Astrocyte (in vitro differentiated cells and primary cell): ENCODE measurements at regions not wholly inside any gene's neighbourhood (a gene's known extent, or its start where the extent isn't known, plus 50 kb on each side); places are given as distances from the start of the nearest gene placed in this dataset.

Experiments used
- DNase-seq: peaks from one replicate; pipeline ENCODE4 v3.0.0-alpha.2; 2010; ENCODE audit warnings: low read depth
- FAIRE-seq: peaks from 2 replicates; lab custom pipeline; 2011; peaks lifted over from hg19 to GRCh38; lab: Jason Lieb, UNC
- H2AFZ ChIP-seq: 2 replicates; pipeline ENCODE4 v1.6.0; 2012; ENCODE audit warnings: low read depth, low read length, inconsistent platforms
- H3K27ac ChIP-seq: 2 replicates; pipeline ENCODE4 v1.5.1; 2011; ENCODE audit warnings: low read depth, low read length, inconsistent platforms
- H3K27me3 ChIP-seq: 2 replicates; pipeline ENCODE4 v1.6.0; 2011; ENCODE audit warnings: low read length, inconsistent platforms; ENCODE audit not compliant: insufficient read depth
- H3K36me3 ChIP-seq: 2 replicates; pipeline ENCODE4 v1.5.1; 2011; ENCODE audit warnings: low read length, inconsistent platforms; ENCODE audit not compliant: insufficient read depth
- H3K4me1 ChIP-seq: 2 replicates; pipeline ENCODE4 v1.5.1; 2011; ENCODE audit warnings: low read length, inconsistent platforms; ENCODE audit not compliant: insufficient read depth
- H3K4me2 ChIP-seq: 2 replicates; pipeline ENCODE4 v1.6.0; 2012; ENCODE audit warnings: low read length, inconsistent platforms
- H3K4me3 ChIP-seq: 2 replicates; pipeline ENCODE4 v1.5.1; 2011; ENCODE audit warnings: low read depth, mild to moderate bottlenecking, low read length, inconsistent platforms; ENCODE audit not compliant: insufficient read depth
- H3K79me2 ChIP-seq: 2 replicates; pipeline ENCODE4 v1.6.0; 2012; ENCODE audit warnings: mild to moderate bottlenecking, low read length, inconsistent platforms; ENCODE audit not compliant: insufficient read depth
- H3K9ac ChIP-seq: 2 replicates; pipeline ENCODE4 v1.6.0; 2012; ENCODE audit warnings: mild to moderate bottlenecking, low read length, inconsistent platforms
- H3K9me3 ChIP-seq: 2 replicates; pipeline ENCODE4 v1.5.1; 2012; ENCODE audit warnings: low read depth, mild to moderate bottlenecking, low read length, inconsistent platforms; ENCODE audit not compliant: insufficient read depth
- H4K20me1 ChIP-seq: 2 replicates; pipeline ENCODE4 v1.6.0; 2012; ENCODE audit warnings: low read length, inconsistent platforms; ENCODE audit not compliant: insufficient read depth
- H3K27ac Mint-ChIP-seq: one replicate; pipeline ENCODE4 v1.8.0; 2021; ENCODE audit warnings: mild to moderate bottlenecking, mixed read lengths; ENCODE audit not compliant: unreplicated experiment
- H3K27me3 Mint-ChIP-seq: one replicate; pipeline ENCODE4 v1.8.0; 2021; ENCODE audit warnings: low read depth, mixed read lengths; ENCODE audit not compliant: unreplicated experiment
- H3K36me3 Mint-ChIP-seq: one replicate; pipeline ENCODE4 v1.8.0; 2021; ENCODE audit warnings: low read depth, mixed read lengths; ENCODE audit not compliant: unreplicated experiment
- H3K4me1 Mint-ChIP-seq: one replicate; pipeline ENCODE4 v1.8.0; 2021; ENCODE audit warnings: low read depth, mixed read lengths; ENCODE audit not compliant: unreplicated experiment
- H3K4me3 Mint-ChIP-seq: one replicate; pipeline ENCODE4 v1.8.0; 2021; ENCODE audit warnings: mild to moderate bottlenecking, moderate library complexity, mixed read lengths; ENCODE audit not compliant: unreplicated experiment
- H3K9me3 Mint-ChIP-seq: one replicate; pipeline ENCODE4 v1.8.0; 2021; ENCODE audit warnings: mild to moderate bottlenecking, mixed read lengths; ENCODE audit not compliant: unreplicated experiment
- EZH2 ChIP-seq: IDR thresholded peaks from 2 replicates; pipeline ENCODE4 v1.6.1; 2012; ENCODE audit warnings: mild to moderate bottlenecking, low read length, inconsistent platforms; ENCODE audit not compliant: insufficient read depth
- TF ChIP-seq, protein P1 (sequence below): IDR thresholded peaks from 2 replicates; pipeline ENCODE4 v1.5.1; 2011; ENCODE audit warnings: low read depth, mild to moderate bottlenecking, inconsistent platforms, low read length, moderate library complexity; ENCODE audit not compliant: insufficient read depth

GRCh38 chr14:83972631-83973030, 1557.3 kb upstream of the FLRT2 start:
- peaks cover 3% of the 10 kb centered on the region for H3K9me3 Mint-ChIP-seq
- no peak overlapping the region for H2AFZ ChIP-seq
- H3K4me2 ChIP-seq: no peak overlapping the region
- no peak overlapping the region for H3K4me3 ChIP-seq
- no peaks in the 10 kb centered on the region for H3K27me3 Mint-ChIP-seq
- FAIRE-seq (no peak), DNase-seq (no peak)
- H3K36me3 Mint-ChIP-seq: no peaks in the 10 kb centered on the region
- H3K4me1 ChIP-seq: no peaks in the 10 kb centered on the region
- no peak overlapping the region for H3K4me3 Mint-ChIP-seq
- no peaks in the 10 kb centered on the region for H3K27me3 ChIP-seq
- H3K27ac ChIP-seq: no peak overlapping the region
- H3K79me2 ChIP-seq: no peaks in the 10 kb centered on the region
- H3K4me1 Mint-ChIP-seq: peaks cover 13% of the 10 kb centered on the region
- H3K9ac ChIP-seq: no peak overlapping the region
- H3K27ac Mint-ChIP-seq: no peak overlapping the region
- TF ChIP-seq, protein P1, sequence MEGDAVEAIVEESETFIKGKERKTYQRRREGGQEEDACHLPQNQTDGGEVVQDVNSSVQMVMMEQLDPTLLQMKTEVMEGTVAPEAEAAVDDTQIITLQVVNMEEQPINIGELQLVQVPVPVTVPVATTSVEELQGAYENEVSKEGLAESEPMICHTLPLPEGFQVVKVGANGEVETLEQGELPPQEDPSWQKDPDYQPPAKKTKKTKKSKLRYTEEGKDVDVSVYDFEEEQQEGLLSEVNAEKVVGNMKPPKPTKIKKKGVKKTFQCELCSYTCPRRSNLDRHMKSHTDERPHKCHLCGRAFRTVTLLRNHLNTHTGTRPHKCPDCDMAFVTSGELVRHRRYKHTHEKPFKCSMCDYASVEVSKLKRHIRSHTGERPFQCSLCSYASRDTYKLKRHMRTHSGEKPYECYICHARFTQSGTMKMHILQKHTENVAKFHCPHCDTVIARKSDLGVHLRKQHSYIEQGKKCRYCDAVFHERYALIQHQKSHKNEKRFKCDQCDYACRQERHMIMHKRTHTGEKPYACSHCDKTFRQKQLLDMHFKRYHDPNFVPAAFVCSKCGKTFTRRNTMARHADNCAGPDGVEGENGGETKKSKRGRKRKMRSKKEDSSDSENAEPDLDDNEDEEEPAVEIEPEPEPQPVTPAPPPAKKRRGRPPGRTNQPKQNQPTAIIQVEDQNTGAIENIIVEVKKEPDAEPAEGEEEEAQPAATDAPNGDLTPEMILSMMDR: no peak
- TF ChIP-seq EZH2: no peak
- no peaks in the 10 kb centered on the region for H3K9me3 ChIP-seq
- H3K36me3 ChIP-seq: no peaks in the 10 kb centered on the region
- H4K20me1 ChIP-seq: no peaks in the 10 kb centered on the region

DNA sequence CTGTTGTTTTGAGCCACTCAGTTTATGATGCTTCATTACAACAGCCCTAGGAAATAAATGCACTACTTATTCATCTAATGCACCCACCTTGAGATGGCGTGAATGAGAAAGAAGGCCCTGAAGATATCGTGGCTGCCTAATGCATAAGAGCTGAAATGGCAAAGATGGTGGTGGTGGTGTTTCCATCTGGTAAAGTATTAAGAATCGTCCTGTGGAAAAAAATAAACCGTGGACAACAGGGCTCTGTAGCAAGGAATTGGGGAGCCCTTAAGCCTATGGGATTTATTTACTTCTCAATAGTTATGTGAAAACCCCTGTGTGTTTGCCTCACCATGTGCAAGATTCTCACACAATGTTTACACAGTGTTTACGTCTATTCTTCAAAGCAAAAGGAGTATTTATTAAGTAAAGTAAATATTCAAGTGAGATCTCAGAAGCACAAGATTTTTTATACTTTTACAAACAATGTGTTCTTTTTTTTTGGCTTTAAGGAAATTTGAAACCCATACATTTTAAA, 1555.2 kb upstream of the FLRT2 start:
- H3K9me3 ChIP-seq: no peaks in the 10 kb centered on the region
- no peak overlapping the region for H2AFZ ChIP-seq
- no peaks in the 10 kb centered on the region for H3K27me3 Mint-ChIP-seq
- no peaks in the 10 kb centered on the region for H3K4me1 ChIP-seq
- H3K9me3 Mint-ChIP-seq: peaks cover 3% of the 10 kb centered on the region
- no peak overlapping the region for H3K4me2 ChIP-seq
- DNase-seq (no peak), FAIRE-seq (no peak)
- no peaks in the 10 kb centered on the region for H4K20me1 ChIP-seq
- H3K27ac Mint-ChIP-seq: no peak overlapping the region
- H3K4me3 Mint-ChIP-seq: no peak overlapping the region
- no peaks in the 10 kb centered on the region for H3K36me3 Mint-ChIP-seq
- no peak overlapping the region for H3K27ac ChIP-seq
- no peak overlapping the region for H3K4me3 ChIP-seq
- H3K4me1 Mint-ChIP-seq: peaks cover 13% of the 10 kb centered on the region
- TF ChIP-seq EZH2: no peak
- TF ChIP-seq, protein P1: no peak
- H3K36me3 ChIP-seq: no peaks in the 10 kb centered on the region
- no peaks in the 10 kb centered on the region for H3K27me3 ChIP-seq
- no peaks in the 10 kb centered on the region for H3K79me2 ChIP-seq
- H3K9ac ChIP-seq: no peak overlapping the region

- no peak overlapping the region for H3K9ac ChIP-seq
- no peaks in the 10 kb centered on the region for H3K27me3 ChIP-seq
- H3K4me1 Mint-ChIP-seq: peaks cover 13% of the 10 kb centered on the region
- H3K4me3 Mint-ChIP-seq: no peak overlapping the region
- FAIRE-seq (no peak), DNase-seq (no peak)
- no peaks in the 10 kb centered on the region for H3K79me2 ChIP-seq
- H3K27ac Mint-ChIP-seq: peak overlapping the region; percentile 31
- no peak for TF ChIP-seq EZH2
- TF ChIP-seq, protein P1: no peak
- no peak overlapping the region for H3K4me2 ChIP-seq
- H3K27ac ChIP-seq: no peak overlapping the region
- H3K4me3 ChIP-seq: no peak overlapping the region
- no peak overlapping the region for H2AFZ ChIP-seq
- no peaks in the 10 kb centered on the region for H3K9me3 ChIP-seq
- H3K4me1 ChIP-seq: no peaks in the 10 kb centered on the region
- H3K9me3 Mint-ChIP-seq: peaks cover 3% of the 10 kb centered on the region
- no peaks in the 10 kb centered on the region for H4K20me1 ChIP-seq
- H3K36me3 Mint-ChIP-seq: no peaks in the 10 kb centered on the region
- no peaks in the 10 kb centered on the region for H3K27me3 Mint-ChIP-seq
- H3K36me3 ChIP-seq: no peaks in the 10 kb centered on the region
Observed at GRCh38 chr14:83975435-83975834, 1554.5 kb upstream of the FLRT2 start.
